GM23338 (cell line): ENCODE measurements at regions not wholly inside any gene's neighbourhood (a gene's known extent, or its start where the extent isn't known, plus 50 kb on each side); places are given as distances from the start of the nearest gene placed in this dataset.

Experiments
- ATAC-seq: fragments of 200-7000 bp; cut with Tn5 transposase; 3 replicates; pipeline ENCODE4 v1.9.1; 2020
- DNase-seq: peaks from one replicate; pipeline ENCODE4 v3.0.0-alpha.2; 2015; ENCODE audit warnings: low spot score
- H2AFZ ChIP-seq: fragments of 200-600 bp; sonication (generic); 2 replicates; pipeline ENCODE4 v1.8.0; 2016; ENCODE audit warnings: antibody characterized with exemption, mild to moderate bottlenecking, moderate library complexity
- H3F3A ChIP-seq: fragments of 200-600 bp; sonication (generic); replicated peaks from 2 replicates; pipeline ENCODE4 v1.8.0; 2017; ENCODE audit warnings: antibody characterized with exemption, mixed run types, low read depth
- H3K27ac ChIP-seq: fragments of 200-600 bp; sonication (generic); 2 replicates; pipeline ENCODE4 v1.6.1; 2016; ENCODE audit warnings: low read depth
- H3K27me3 ChIP-seq: fragments of 200-600 bp; sonication (generic); 2 replicates; pipeline ENCODE4 v1.8.0; 2016; ENCODE audit warnings: mild to moderate bottlenecking, mixed run types, moderate library complexity; ENCODE audit not compliant: insufficient read depth
- H3K36me3 ChIP-seq: fragments of 200-600 bp; sonication (generic); 2 replicates; pipeline ENCODE4 v1.8.0; 2016; ENCODE audit warnings: mild to moderate bottlenecking; ENCODE audit not compliant: insufficient read depth
- H3K4me1 ChIP-seq: fragments of 200-600 bp; sonication (generic); 2 replicates; pipeline ENCODE4 v1.8.0; 2016; ENCODE audit warnings: mild to moderate bottlenecking, moderate library complexity; ENCODE audit not compliant: insufficient read depth
- H3K4me2 ChIP-seq: fragments of 200-600 bp; sonication (generic); 2 replicates; pipeline ENCODE4 v1.7.1; 2017; ENCODE audit warnings: mixed run types
- H3K4me3 ChIP-seq: fragments of 200-600 bp; sonication (generic); 2 replicates; pipeline ENCODE4 v1.6.1; 2016; ENCODE audit warnings: mixed run types
- H3K79me2 ChIP-seq: fragments of 200-600 bp; sonication (generic); replicated peaks from 2 replicates; pipeline ENCODE4 v1.8.0; 2017; ENCODE audit warnings: mild to moderate bottlenecking; ENCODE audit not compliant: insufficient read depth
- H3K9me2 ChIP-seq: fragments of 200-600 bp; sonication (generic); 2 replicates; pipeline ENCODE4 v1.8.0; 2017; ENCODE audit not compliant: insufficient read depth
- H4K20me1 ChIP-seq: fragments of 200-600 bp; sonication (generic); replicated peaks from 2 replicates; pipeline ENCODE4 v1.8.0; 2017; ENCODE audit warnings: mild to moderate bottlenecking; ENCODE audit not compliant: insufficient read depth
- H3K27ac Mint-ChIP-seq: 2 replicates; pipeline ENCODE4 v1.8.0; 2020; ENCODE audit warnings: inconsistent platforms, mild to moderate bottlenecking, moderate library complexity, mixed read lengths
- H3K27me3 Mint-ChIP-seq: 3 replicates; pipeline ENCODE4 v1.8.0; 2022; ENCODE audit warnings: low read depth, mild to moderate bottlenecking, moderate library complexity, mixed read lengths, inconsistent platforms; ENCODE audit not compliant: insufficient read depth, poor library complexity
- H3K36me3 Mint-ChIP-seq: 3 replicates; pipeline ENCODE4 v1.8.0; 2021; ENCODE audit warnings: low read depth, mild to moderate bottlenecking, inconsistent platforms, moderate library complexity, mixed read lengths
- H3K4me1 Mint-ChIP-seq: 3 replicates; pipeline ENCODE4 v1.8.0; 2020; ENCODE audit warnings: mild to moderate bottlenecking, inconsistent platforms, mixed read lengths
- H3K4me3 Mint-ChIP-seq: 3 replicates; pipeline ENCODE4 v1.8.0; 2021; ENCODE audit warnings: moderate library complexity, mild to moderate bottlenecking, inconsistent platforms, mixed read lengths
- H3K9me3 Mint-ChIP-seq: 3 replicates; pipeline ENCODE4 v1.8.0; 2020; ENCODE audit warnings: moderate library complexity, mild to moderate bottlenecking, inconsistent platforms, mixed read lengths
- EZH2phosphoT487 ChIP-seq: fragments of 200-600 bp; sonication (generic); IDR thresholded peaks from one replicate; pipeline ENCODE4 v1.8.1; 2018; ENCODE audit warnings: antibody characterized with exemption; ENCODE audit not compliant: unreplicated experiment
- NANOG ChIP-seq: IDR thresholded peaks from 2 replicates; pipeline ENCODE4 v1.6.1; 2016; ENCODE audit warnings: antibody characterized with exemption, borderline replicate concordance
- POLR2AphosphoS5 ChIP-seq: IDR thresholded peaks from 2 replicates; pipeline ENCODE4 v1.6.1; 2016; ENCODE audit warnings: antibody characterized with exemption, low read depth
- REST ChIP-seq: IDR thresholded peaks from one replicate; pipeline ENCODE4 v1.6.1; 2018; ENCODE audit warnings: antibody characterized with exemption; ENCODE audit not compliant: unreplicated experiment
- STAT1 ChIP-seq: IDR thresholded peaks from one replicate; pipeline ENCODE4 v1.6.1; 2016; ENCODE audit warnings: antibody characterized with exemption; ENCODE audit not compliant: unreplicated experiment
- ZNF114 ChIP-seq: fragments of 250-450 bp; sonication (Bioruptor Pico); IDR thresholded peaks from 2 replicates; pipeline ENCODE4 v1.5.0; 2020; ENCODE audit warnings: mild to moderate bottlenecking, moderate library complexity
- ZNF331 ChIP-seq: fragments of 250-450 bp; sonication (Bioruptor Pico); IDR thresholded peaks from 2 replicates; pipeline ENCODE4 v1.5.0; 2020; ENCODE audit warnings: low read depth, mild to moderate bottlenecking, moderate library complexity
- TF ChIP-seq, protein P1 (sequence below): fragments of 250-450 bp; sonication (Bioruptor Pico); IDR thresholded peaks from 2 replicates; pipeline ENCODE4 v1.5.0; 2020; ENCODE audit warnings: mild to moderate bottlenecking, moderate library complexity
- TF ChIP-seq, protein P2 (sequence below), 2 experiments: fragments of 200-600 bp in 1 of 2; sonication (generic) in 1 of 2; conservative IDR thresholded peaks; 2 replicates each; pipeline versions ENCODE4 v1.5.1 to v1.6.1; 2016 to 2017; ENCODE audit warnings: antibody characterized with exemption in 2 of 2, low read depth in 2 of 2, mild to moderate bottlenecking in 2 of 2, moderate library complexity in 1 of 2

DNA sequence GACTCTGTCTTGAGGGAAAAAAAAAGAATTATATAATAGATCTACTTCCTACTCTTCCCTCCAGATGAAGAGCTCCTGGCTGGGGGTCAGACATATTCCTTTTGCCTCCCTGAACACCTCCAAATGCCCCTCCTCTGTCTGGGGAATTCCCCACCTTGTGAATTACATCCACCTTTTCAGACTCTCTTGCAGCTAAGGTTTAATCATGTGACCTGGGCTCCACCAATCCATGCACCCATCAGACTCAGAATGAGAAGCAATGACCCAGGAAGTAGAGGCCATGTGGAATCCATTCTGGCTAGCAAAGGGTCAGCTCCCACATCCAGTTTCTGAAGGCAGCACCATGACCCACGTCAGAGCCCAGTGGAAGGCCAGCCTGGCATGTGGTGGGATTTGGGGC, 93.6 kb upstream of the CUX1 start:
- no peaks in the 10 kb centered on the region for H3K4me1 ChIP-seq
- H3K27me3 ChIP-seq: no peaks in the 10 kb centered on the region
- Mint-ChIP-seq H3K4me3 (no peak overlapping the region), H3K27ac (no peak overlapping the region), H3K4me1 (no peaks in the 10 kb centered on the region), H3K27me3 (peaks cover 12% of the 10 kb centered on the region), H3K9me3 (peaks cover 10% of the 10 kb centered on the region; the same call in 1 of the 3 replicates), H3K36me3 (no peaks in the 10 kb centered on the region)
- no peak overlapping the region for H3K4me3 ChIP-seq
- H3K79me2 ChIP-seq: no peaks in the 10 kb centered on the region
- H3K27ac ChIP-seq: no peak overlapping the region
- no peaks in the 10 kb centered on the region for H3K9me2 ChIP-seq
- H3K4me2 ChIP-seq: no peak overlapping the region
- DNase-seq (no peak), ATAC-seq (no peak)
- TF ChIP-seq, protein P1, sequence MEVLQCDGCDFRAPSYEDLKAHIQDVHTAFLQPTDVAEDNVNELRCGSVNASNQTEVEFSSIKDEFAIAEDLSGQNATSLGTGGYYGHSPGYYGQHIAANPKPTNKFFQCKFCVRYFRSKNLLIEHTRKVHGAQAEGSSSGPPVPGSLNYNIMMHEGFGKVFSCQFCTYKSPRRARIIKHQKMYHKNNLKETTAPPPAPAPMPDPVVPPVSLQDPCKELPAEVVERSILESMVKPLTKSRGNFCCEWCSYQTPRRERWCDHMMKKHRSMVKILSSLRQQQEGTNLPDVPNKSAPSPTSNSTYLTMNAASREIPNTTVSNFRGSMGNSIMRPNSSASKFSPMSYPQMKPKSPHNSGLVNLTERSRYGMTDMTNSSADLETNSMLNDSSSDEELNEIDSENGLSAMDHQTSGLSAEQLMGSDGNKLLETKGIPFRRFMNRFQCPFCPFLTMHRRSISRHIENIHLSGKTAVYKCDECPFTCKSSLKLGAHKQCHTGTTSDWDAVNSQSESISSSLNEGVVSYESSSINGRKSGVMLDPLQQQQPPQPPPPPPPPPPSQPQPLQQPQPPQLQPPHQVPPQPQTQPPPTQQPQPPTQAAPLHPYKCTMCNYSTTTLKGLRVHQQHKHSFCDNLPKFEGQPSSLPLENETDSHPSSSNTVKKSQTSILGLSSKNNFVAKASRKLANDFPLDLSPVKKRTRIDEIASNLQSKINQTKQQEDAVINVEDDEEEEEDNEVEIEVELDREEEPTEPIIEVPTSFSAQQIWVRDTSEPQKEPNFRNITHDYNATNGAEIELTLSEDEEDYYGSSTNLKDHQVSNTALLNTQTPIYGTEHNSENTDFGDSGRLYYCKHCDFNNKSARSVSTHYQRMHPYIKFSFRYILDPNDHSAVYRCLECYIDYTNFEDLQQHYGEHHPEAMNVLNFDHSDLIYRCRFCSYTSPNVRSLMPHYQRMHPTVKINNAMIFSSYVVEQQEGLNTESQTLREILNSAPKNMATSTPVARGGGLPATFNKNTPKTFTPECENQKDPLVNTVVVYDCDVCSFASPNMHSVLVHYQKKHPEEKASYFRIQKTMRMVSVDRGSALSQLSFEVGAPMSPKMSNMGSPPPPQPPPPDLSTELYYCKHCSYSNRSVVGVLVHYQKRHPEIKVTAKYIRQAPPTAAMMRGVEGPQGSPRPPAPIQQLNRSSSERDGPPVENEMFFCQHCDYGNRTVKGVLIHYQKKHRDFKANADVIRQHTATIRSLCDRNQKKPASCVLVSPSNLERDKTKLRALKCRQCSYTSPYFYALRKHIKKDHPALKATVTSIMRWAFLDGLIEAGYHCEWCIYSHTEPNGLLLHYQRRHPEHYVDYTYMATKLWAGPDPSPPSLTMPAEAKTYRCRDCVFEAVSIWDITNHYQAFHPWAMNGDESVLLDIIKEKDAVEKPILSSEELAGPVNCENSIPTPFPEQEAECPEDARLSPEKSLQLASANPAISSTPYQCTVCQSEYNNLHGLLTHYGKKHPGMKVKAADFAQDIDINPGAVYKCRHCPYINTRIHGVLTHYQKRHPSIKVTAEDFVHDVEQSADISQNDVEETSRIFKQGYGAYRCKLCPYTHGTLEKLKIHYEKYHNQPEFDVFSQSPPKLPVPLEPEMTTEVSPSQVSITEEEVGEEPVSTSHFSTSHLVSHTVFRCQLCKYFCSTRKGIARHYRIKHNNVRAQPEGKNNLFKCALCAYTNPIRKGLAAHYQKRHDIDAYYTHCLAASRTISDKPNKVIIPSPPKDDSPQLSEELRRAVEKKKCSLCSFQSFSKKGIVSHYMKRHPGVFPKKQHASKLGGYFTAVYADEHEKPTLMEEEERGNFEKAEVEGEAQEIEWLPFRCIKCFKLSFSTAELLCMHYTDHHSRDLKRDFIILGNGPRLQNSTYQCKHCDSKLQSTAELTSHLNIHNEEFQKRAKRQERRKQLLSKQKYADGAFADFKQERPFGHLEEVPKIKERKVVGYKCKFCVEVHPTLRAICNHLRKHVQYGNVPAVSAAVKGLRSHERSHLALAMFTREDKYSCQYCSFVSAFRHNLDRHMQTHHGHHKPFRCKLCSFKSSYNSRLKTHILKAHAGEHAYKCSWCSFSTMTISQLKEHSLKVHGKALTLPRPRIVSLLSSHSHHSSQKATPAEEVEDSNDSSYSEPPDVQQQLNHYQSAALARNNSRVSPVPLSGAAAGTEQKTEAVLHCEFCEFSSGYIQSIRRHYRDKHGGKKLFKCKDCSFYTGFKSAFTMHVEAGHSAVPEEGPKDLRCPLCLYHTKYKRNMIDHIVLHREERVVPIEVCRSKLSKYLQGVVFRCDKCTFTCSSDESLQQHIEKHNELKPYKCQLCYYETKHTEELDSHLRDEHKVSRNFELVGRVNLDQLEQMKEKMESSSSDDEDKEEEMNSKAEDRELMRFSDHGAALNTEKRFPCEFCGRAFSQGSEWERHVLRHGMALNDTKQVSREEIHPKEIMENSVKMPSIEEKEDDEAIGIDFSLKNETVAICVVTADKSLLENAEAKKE (CRISPR knock-in tag): no peak
- TF ChIP-seq ZNF331 (CRISPR knock-in tag) (no peak), POLR2AphosphoS5 (no peak), STAT1 (no peak), NANOG (no peak), EZH2phosphoT487 (no peak), ZNF114 (CRISPR knock-in tag) (no peak), REST (no peak)
- TF ChIP-seq, protein P2, sequence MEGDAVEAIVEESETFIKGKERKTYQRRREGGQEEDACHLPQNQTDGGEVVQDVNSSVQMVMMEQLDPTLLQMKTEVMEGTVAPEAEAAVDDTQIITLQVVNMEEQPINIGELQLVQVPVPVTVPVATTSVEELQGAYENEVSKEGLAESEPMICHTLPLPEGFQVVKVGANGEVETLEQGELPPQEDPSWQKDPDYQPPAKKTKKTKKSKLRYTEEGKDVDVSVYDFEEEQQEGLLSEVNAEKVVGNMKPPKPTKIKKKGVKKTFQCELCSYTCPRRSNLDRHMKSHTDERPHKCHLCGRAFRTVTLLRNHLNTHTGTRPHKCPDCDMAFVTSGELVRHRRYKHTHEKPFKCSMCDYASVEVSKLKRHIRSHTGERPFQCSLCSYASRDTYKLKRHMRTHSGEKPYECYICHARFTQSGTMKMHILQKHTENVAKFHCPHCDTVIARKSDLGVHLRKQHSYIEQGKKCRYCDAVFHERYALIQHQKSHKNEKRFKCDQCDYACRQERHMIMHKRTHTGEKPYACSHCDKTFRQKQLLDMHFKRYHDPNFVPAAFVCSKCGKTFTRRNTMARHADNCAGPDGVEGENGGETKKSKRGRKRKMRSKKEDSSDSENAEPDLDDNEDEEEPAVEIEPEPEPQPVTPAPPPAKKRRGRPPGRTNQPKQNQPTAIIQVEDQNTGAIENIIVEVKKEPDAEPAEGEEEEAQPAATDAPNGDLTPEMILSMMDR (conservative IDR thresholded peaks at IDR 0.05; ENCODE audit: low read depth in 2 of 2): no peak
- no peak overlapping the region for H2AFZ ChIP-seq
- no peaks in the 10 kb centered on the region for H4K20me1 ChIP-seq
- no peaks in the 10 kb centered on the region for H3F3A ChIP-seq
- no peaks in the 10 kb centered on the region for H3K36me3 ChIP-seq
